GM18867 (cell line): ENCODE measurements at regions not wholly inside any gene's neighbourhood (a gene's known extent, or its start where the extent isn't known, plus 50 kb on each side); places are given as distances from the start of the nearest gene placed in this dataset.
"Not testable (repeated sequence)": the region's sequence is repeated elsewhere in the genome, so short reads cannot be mapped to it uniquely, and the experiment has no call there.

Experiments
- ATAC-seq: cut with Tn5 transposase; IDR thresholded peaks from one replicate; pipeline ENCODE4 v1.9.1; 2021; ENCODE audit warnings: mild to moderate bottlenecking, moderate library complexity; ENCODE audit not compliant: unreplicated experiment

DNA sequence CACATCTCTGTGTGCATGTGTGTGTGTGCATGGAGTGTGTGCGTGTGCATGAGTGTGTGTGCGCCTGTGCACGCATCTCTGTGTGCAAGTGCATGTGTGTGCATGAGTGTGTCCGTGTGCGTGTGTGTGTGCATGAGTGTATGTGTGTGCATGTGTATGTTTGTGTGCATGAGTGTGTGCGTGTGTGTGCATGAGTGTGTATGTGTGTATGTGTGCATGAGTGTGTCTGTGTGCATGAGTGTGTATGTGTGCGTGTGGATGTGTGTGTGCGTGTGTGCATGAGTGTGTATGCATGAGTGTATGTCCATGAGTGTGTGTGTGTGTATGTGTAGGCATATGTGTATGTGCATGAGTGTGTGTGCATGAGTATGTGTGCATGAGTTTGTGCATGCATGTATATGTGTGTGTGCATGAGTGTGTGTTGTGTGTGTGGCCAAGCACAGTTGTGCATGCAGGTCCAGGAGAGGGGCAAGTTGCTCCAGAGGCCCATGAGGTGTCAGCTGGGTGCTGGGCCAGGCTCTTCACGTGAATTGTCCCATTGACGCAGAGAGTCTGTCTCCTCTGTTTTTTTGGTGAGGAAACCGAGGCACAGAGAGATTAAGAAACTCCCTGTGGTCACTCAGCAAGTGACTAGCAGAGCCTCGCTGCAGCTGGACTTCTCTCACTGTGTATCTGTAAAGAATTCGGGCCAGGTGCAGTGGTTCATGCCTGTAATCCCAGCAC is 75.5 kb downstream of the ASB1 start:
- ATAC-seq, result no peak

DNA sequence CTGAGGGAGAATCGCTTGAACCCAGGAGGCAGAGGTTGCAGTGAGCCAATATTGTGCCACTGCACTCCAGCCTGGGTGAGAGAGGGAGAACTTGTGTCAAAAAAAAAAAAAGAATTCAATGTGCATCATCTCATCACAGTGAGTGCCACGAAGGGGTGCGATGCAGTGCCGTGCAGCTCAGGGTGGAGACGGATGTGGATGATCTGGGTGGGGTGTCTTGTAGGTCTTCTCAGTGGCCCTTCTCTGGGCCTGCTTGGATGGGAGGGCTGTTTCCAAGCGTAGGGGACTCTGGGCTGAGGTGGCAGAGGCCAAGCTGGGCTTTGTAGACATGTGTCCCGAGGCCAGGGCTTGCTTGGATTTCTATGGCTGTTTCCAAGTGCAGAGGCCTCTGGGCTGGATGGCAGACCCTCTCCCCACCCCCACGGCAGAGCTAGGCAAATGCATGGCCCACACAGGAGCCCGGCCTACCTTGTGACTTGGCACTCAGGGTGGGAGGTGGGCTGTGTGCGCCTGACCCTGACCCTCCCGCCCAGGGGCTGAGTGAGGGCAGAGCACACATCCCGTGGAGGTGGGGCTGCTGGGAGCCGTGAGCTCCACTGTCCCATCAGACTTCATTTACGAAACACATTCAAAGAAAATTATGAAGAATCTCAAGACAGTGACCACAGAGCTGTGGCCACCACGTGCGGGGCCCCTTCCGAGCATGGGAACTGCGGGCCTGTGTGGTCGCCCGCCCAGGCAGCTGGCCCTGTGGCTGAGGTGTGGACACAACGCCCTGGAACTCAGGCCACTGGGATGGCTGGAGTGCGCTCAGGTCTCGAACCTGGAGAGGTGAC is 76.4 kb downstream of the ASB1 start:
- no peak for ATAC-seq

DNA sequence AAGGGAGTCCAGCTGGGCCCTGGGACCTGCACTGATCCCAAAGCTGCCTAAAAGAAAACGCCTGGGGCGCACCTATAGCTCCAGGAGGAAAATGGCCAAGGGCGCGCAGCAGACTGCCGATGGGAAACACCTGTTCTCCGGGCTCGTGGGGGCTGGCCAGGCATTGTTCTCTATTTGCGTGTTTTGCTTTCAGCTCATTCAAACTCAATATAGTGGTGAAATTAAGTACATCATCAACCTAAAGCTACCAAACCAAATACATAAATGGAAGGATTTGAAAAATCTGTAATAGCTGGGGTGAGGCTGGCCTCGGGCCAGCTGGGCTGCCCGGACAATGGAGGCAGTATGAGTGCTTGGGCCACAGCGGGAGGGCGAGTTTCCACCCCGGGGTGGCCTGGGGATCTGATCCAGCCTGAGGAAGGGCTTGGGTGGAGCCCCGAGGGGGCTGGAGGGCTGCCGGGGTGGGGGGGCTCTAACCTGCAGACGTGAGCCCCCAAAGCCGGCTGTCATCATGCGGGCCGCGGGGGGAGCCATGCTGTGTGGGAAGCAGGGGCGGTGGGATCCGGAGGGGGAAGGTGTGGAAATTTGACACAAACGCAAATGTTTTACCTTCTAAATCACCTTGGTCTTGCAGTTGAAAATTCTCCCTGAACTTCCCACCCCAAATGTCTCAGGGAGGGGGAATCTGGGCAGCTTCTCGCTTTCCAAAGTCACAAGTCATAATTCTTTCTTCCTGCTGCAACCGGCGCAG is 77.6 kb downstream of the ASB1 start:
- ATAC-seq, result no peak

DNA sequence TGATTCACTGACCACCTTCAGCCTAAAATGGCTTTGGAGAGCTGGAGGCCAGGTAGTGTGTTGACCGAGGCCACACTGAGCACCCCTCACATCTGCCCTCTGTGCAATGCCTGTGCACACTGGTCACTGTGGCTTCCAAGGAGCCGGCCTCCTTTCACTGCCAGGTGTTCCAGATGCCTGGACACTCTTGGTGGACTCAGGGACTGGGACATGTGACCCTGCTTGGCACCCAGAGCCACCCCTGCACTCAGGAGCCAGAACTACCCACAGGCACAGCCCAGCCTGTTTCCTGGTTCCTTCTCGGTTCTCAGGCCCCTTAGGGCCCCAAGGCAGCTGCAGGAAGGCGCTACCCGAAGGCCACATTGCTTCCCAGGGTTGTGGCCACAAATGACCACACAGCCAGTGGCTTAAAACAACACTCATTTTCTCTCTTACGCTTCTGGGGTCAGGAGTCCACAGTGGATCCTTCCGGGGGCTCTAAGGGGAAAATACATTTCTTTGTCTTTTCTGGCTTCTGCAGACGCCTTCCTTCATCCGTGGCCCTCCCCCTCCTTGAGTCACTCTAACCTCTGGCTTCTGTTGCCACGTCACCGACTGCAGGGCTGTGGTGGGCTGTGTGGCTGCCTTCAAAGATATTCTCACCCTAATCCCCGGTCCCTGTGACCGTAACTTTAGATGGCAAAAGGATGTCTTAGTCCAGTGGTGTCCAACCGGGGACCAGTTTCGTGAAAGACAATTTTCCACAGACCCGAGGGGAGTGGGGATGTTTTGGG is 78.6 kb downstream of the ASB1 start:
- no peak for ATAC-seq

DNA sequence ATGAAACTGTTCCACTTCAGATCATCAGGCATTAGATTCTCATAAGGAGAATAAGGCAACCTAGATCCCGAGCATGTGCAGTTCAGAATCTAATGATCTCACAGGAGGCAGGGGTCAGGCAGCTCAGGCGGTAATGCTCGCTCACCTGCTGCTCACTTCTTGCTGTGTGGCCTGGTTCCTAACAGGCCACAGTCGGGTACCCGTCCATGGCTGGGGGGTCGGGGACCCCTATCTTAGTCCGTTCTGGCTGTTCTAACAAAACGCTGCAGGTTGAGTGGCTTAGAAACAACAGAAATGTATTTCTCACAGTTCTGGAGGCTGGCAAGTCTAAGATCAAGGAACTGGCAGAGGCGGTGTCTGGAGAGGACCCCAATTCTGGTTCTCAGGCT is 79.2 kb downstream of the ASB1 start:
- ATAC-seq, result no peak

DNA sequence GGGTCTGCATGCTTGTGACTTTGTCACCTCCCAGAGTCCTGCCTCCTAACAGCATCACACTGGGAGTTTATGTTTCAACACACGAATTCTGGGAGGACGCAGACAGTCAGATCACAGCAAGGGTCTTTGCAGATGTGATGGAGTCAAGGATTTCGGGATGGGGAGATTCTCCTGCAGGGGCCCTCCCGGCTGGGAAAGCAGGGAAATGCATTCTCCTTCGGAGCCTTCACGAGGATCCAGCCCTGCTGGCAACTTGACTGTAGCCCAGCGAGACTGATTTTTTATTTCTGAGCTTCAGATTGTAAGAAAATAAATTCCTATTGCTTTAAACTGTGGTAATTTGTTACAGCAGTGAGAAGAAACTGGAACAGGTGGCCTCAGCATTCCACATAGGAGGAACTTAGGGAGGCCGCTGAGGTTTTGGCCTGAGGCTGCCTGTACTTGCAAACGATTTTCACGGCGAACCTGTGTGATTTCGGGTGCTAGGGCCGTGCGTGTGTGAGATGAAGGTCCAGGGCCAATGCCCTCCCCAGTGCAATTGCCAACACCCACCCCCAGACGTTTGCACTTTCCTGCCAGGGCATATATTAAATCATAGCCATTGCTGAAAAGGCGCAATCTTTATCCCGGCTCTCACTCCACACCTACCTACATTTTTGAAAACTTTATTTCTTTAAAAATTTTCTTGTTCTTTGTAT is 79.8 kb downstream of the ASB1 start:
- no peak for ATAC-seq

DNA sequence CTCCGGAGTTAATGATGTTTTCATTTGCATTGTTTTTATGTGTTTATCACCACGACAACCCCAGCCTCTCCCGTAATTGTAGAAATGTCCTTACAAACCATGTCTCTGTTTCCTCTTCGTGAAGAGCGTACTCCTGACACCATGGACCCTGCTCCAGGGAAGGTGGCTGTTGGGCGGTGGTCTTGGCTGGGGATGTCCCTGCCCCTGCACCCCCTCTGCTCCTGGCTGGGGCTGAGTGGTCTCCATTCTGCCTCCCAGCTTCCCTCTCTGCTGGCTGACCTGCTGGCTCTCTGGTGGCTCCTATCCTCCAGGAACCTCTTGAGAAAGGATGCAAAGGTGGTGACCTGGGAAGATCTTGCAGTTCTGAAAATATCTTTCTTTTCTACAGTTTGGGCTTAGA is 81.1 kb downstream of the ASB1 start:
- no peak for ATAC-seq

DNA sequence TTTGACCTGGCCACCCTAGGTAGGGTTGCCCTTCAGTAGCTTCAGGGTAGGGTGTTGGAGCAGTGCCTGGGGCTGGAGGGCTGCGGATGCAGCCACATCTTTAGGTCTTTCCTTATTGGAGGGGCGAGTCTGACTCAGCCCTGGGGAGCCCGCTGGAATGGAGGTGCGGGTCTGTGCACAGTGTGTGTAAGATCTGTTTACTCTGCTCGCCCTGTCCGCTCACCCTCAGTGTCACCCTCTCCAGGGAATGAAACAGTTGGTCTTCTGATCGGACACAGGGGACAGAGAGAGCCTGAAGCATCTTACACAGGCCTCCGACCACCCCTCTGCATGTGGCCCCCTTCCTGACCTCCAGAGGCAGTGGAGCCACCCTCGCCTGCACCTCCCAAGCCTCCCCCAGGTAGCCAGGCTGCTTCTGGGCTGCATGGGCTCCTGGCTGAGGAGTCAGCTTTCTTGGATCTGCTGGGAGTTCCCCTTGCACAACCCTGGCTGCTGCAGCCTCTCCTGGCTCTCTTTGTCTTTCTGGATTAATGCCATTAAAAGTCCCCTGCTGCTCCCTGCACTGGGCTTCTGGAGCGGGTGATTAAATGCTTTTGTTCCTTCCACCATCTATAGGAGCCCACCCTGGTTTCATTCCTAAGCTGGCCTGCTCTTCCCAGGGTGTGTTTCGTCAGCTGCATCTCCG is 82.6 kb downstream of the ASB1 start:
- no peak for ATAC-seq

DNA sequence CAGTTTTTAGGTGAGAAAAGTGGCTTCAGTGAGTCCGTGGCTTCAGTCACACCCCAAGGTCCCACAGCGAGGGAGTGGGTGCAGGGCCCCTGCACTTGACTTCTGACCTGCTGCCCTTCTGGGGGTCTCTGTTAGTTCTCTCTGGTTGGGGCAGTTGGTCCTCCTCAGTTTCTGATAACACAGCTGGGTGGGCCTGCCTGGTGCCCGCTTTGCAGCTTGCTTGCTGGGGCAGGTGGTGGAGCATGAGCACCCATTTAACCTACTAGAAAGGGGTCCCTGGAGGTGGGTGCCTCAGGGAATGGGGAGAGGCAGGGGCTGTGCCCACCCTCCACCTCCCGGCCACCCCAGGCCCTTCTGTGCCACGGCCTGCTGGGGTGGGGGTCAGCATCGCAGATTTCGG is 83.2 kb downstream of the ASB1 start:
- ATAC-seq, result no peak

DNA sequence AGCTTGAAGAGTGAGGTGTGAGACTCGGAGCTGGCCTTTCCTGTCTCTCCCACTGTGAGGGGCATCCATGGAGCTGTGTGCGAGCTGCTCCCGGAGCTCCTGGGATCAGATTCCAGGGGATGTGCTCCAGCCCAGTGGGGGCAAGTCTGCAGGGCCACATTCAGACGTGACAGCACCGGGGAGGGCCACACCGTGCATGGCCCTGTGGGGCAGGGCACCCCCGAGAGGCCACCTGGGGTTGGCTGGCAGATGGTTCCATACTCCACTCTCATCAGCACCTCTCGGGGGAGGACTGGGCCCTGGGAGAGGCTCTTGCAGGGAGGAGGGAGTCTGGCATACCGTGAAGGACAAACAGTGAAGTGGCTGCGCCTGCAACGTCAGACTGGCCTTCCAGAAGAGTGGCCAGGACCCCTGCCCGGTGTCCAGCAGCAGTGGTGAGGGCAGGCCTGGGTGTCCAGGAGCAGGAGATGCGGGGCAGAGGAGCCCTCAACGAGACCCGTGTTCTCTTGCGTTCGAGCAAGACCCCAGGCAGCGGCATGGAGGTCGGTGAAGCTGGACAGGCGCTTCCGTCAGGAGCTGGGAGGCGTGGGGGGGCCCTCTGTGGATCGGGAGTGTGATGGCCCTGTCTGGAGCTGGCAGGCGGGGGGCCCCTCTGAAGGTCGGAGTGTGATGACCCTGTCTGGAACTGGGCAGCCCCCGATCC is 84.3 kb downstream of the ASB1 start:
- no peak for ATAC-seq

DNA sequence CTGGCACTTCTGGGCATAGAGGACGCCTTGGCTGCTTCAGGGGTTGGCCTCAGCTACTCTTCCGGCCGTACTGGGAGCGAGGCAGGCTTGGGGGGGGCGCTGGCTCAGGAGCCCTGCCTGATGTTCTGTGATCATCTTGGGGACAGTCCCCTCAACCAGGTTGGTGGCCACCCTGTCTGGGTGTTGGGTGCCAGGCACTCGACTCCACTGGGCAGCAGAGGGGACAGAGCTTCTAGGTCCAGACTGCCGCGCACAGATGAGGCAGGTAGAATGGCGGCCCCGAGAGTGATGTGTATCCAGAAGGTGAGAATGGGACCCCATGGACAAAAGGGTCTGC is 84.9 kb downstream of the ASB1 start:
- ATAC-seq, result no peak

DNA sequence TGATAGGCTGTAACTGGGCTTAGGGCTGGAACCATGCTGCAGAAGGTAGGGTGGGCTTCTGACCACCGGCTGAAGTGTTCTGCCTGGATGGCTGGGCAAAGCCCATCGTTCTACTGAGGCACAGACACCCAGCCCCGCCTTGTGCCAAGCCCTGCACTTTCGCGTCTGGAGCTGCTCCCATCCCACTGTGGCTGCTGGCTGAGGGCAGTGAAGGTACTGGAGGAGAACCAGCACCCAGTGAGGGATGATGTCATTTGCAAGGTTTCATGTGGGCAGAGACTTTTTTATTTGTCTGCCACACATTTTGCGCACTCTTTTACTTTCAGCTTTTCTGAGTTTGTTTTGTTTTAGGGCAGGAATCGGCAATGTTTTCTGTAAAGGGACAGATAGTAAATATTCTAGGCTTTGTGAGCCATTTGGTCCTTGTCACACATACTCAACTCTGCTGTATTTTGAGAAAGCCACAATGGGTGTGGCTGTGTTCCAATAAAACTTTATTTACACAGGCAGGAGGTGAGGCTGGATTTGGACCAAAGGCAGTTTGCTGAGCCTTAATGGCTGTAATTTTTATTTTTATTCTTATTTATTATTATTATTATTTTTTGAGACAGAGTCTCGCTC is 85.6 kb downstream of the ASB1 start:
- no peak for ATAC-seq

DNA sequence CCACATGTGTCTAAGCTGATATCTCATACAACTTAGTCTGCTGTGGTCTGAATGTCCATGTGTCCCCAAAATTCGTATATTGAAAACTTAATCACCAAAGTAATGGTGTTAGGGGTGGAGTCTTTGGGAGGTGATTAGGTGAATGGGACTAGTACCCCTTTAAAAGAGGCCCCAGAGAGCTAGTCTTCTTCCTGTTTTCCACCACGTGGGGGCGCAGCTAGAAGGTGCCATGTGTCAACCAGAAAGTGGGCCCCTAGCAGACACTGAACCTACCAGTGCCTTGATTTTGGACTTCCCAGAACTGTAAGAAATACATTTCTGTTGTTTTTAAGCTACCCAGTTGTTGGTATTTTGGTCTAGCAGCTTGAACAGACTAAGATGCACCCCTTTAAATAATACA is 86.6 kb downstream of the ASB1 start:
- no peak for ATAC-seq

DNA sequence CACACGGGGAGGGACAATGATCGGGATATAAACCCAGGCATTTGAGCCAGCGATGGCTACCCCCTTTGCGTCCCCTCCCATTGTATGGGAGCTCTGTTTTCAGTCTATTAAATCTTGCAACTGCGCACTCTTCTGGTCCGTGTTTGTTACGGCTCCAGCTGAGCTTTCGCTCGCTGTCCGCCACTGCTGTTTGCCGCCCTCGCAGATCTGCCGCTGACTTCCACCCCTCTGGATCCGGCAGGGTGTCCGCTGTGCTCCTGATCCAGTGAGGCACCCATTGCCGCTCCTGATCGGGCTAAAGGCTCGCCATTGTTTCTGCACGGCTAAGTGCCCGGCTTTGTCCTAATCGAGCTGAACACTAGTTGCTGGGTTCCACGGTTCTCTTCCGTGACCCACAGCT is 87.3 kb downstream of the ASB1 start:
- not testable (repeated sequence) for ATAC-seq

DNA sequence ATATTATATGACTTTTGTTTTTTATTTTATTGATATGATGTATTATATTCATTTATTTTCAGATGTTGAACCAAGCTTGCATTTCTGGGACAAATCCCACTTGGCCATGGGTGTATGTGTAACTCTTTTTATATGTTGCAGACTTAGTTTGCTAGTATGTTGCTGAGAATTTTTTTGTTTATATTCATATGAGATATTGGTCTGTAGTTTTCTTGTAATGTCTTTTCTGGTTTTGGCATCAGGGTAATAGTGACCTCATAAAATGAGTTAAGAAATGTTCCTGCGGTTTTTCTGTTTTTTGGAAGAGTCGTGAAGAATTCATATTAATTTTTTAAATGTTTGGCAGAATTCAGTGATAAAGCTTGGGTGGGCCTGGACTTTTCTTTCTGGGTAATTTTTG is 88.7 kb downstream of the ASB1 start:
- no peak for ATAC-seq

DNA sequence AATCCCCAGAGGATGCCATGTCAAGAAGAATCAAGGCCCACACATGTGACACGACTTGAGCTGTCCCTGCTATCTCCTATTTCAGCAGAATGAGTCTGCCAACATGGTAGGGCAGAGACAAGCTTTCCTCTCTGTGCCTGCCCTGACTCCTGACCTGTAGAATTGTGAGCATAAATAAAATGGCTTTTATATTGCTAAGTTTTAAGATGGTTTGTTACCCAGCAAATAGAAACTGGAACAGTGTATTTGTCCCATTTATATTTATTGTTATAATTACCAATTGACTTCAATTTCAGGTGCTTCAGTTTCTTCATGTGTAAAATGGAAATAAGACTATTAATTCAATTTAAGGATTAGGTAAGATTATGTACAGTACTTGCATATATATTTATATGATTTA is 90.5 kb downstream of the ASB1 start:
- no peak for ATAC-seq

DNA sequence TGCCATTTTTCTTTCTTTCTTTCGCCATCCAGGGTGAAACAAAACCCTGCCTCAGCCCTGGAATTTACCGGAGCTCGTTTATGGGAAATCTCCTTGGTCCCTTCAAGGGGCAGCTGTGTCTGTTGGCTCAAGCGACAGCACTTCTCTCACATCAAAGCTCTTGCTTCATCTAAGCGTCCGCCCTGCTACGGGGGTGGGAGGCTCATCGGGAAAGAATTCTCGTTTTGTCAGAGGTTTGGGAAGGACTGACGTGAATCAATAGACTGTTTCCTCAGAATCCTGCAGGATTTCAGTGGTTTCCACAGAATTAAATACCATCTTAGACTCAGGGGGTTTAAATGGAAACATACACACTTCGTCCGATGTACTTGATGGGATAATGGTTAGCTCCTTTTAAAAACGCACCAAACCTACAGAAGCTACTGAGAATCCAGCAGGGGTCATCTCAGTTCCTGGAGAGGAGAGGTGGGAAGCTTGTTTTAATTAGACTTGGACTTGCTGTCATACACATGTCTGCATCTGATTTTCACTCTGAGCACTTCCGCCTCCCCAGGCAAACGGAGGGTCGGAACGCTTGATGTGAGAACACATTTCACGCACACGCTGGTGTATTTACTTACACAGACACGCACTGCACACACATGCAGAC is 91.6 kb downstream of the ASB1 start:
- no peak for ATAC-seq

DNA sequence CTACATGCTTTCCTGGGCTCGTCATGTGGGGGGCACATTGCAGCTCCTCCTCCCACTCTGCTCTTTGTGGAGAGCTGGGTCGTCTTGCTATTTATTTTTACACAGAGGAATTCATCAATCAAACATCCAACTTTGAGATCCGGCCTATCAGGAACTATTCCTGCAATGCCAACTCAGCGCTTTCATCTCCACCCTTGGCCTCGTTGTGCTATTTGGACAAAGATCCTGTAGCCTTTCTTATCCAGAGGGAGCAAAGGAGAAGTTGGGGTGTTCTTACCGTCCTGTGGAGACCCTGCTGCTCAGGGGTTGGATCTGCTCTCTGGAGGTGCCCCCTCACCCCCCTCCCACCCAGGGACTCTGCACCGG is 92.1 kb downstream of the ASB1 start:
- no peak for ATAC-seq
